ENCODE measurements at regions not wholly inside any gene's neighbourhood (a gene's known extent, or its start where the extent isn't known, plus 50 kb on each side); places are given as distances from the start of the nearest gene placed in this dataset.
"Not testable (repeated sequence)": the region's sequence is repeated elsewhere in the genome, so short reads cannot be mapped to it uniquely, and the experiment has no call there.

DNA sequence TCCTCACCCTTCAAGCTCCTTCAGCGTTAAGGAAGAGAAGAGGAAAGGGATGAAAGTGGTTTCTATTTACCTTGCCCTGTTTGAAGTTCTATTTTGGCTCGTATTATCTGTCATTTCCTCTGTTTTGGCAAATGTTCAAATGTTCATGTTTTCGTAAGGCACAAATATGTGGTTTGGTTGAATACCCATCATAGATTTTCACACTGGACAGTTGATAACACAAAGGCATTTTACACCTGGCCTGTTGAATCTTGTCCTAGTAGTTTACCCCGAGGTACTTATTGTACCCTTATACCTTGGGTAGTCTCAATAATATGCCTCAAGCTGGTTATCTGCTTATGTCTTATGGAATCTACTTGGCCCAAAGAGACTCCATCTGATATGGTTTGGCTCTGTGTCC is 706.9 kb downstream of the METTL15 start:
- Histone ChIP-seq H3K36me3 (ENCODE audit: control insufficient read depth, insufficient read depth, low read length) (no peaks in the 10 kb centered on the region), H3K27ac (ENCODE audit: low read length) (no peak overlapping the region), H3K4me3 (ENCODE audit: low read length) (no peak overlapping the region), H3K9me3 (replicated peaks; ENCODE audit: control insufficient read depth, low read depth, low read length) (no peaks in the 10 kb centered on the region), H3K4me1 (ENCODE audit: control insufficient read depth, insufficient read depth, low read length) (no peaks in the 10 kb centered on the region), H3K27me3 (ENCODE audit: control insufficient read depth, insufficient read depth, low read length) (no peaks in the 10 kb centered on the region)
- DNase-seq: no peak
- WGBS (ENCODE audit: insufficient coverage): no CpG with 5 or more reads among the region's 4 CpGs

DNA sequence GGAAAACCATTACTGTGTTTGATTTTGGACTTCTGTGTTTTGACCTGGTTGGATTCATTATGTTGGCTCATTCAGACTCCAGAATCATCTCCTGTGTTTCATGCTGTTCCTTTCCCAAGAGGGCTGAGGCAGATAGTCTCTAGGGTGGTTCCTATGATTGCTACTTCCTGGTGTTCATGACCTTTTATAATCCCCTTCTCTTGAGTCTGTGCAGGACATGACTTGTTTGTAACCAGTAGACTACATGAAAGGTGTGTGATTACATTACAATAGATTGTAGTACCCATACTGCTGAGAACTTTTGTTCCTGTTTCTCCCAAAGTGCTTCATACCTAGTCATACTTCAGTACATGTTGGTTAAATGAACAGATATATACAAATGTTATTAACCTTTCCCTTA is 700.6 kb downstream of the METTL15 start:
- Histone ChIP-seq H3K27ac (ENCODE audit: low read length) (no peak overlapping the region), H3K9me3 (replicated peaks; ENCODE audit: control insufficient read depth, low read depth, low read length) (no peaks in the 10 kb centered on the region), H3K36me3 (ENCODE audit: control insufficient read depth, insufficient read depth, low read length) (no peaks in the 10 kb centered on the region), H3K4me1 (ENCODE audit: control insufficient read depth, insufficient read depth, low read length) (no peaks in the 10 kb centered on the region), H3K27me3 (ENCODE audit: control insufficient read depth, insufficient read depth, low read length) (no peaks in the 10 kb centered on the region), H3K4me3 (ENCODE audit: low read length) (no peak overlapping the region)
- no peak for DNase-seq

DNA sequence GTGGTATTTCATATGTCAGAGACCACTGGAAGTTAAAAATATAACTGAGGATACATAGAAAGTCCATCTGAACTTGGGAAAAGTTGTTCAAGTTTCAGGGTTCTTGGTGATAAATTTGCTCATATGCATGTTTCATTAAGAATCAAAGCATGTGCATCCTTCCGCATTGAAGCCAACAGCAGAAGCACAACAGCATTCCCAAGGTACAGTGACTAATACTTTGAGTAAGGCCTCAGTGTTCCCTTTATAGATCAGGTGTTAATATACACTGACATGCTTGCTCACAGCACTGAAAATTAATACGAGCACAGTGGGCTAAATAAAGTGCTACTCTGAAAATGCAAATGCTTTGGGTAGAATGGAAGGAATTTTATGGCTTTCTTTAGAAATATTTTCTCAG is 691.1 kb downstream of the METTL15 start:
- no CpG with 5 or more reads among the region's 2 CpGs for WGBS (ENCODE audit: insufficient coverage)

DNA sequence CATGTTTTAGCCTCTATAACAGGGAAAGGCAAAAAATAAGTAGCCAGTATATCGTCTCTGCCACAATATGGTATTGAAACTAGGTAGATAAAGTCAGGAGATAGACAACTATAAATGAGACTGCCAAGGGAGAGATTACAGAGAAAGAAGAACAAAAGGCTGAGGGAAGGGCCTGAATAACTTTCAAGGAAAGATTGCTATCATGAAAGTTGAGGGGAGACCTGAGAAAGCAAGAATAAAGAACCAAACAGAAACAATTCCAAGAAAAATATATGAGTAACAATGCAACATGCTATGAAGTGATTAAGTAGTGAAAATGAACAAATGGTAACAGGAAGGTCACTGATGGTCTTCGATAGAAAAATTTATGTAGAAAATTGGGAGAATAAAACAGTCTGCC is 690.1 kb downstream of the METTL15 start:
- 71% methylated on average over 1 of the region's 2 CpGs for WGBS (ENCODE audit: insufficient coverage)
- Histone ChIP-seq H3K4me1 (ENCODE audit: control insufficient read depth, insufficient read depth, low read length) (no peaks in the 10 kb centered on the region), H3K27ac (ENCODE audit: low read length) (no peak overlapping the region)

More for the DNA sequence above, 691.1 kb downstream of the METTL15 start:
- no peaks in the 10 kb centered on the region for H3K4me1 ChIP-seq (ENCODE audit: control insufficient read depth, insufficient read depth, low read length)
- no peak overlapping the region for H3K4me3 ChIP-seq (ENCODE audit: low read length)
- H3K27ac ChIP-seq (ENCODE audit: low read length): no peak overlapping the region
- no peaks in the 10 kb centered on the region for H3K27me3 ChIP-seq (ENCODE audit: control insufficient read depth, insufficient read depth, low read length)
- DNase-seq: no peak
- H3K9me3 ChIP-seq (replicated peaks; ENCODE audit: control insufficient read depth, low read depth, low read length): no peaks in the 10 kb centered on the region
- no peaks in the 10 kb centered on the region for H3K36me3 ChIP-seq (ENCODE audit: control insufficient read depth, insufficient read depth, low read length)

GRCh38 chr11:28797536-28797935 is 689.3 kb downstream of the METTL15 start:
- Histone ChIP-seq H3K4me1 (ENCODE audit: control insufficient read depth, insufficient read depth, low read length) (no peaks in the 10 kb centered on the region), H3K36me3 (ENCODE audit: control insufficient read depth, insufficient read depth, low read length) (no peaks in the 10 kb centered on the region), H3K27me3 (ENCODE audit: control insufficient read depth, insufficient read depth, low read length) (no peaks in the 10 kb centered on the region), H3K9me3 (replicated peaks; ENCODE audit: control insufficient read depth, low read depth, low read length) (peaks cover 2% of the 10 kb centered on the region), H3K4me3 (ENCODE audit: low read length) (no peak overlapping the region), H3K27ac (ENCODE audit: low read length) (no peak overlapping the region)
- WGBS (ENCODE audit: insufficient coverage): no CpG with 5 or more reads among the region's 3 CpGs
- DNase-seq: no peak

More for the DNA sequence above, 690.1 kb downstream of the METTL15 start:
- Histone ChIP-seq H3K36me3 (ENCODE audit: control insufficient read depth, insufficient read depth, low read length) (no peaks in the 10 kb centered on the region), H3K9me3 (replicated peaks; ENCODE audit: control insufficient read depth, low read depth, low read length) (no peaks in the 10 kb centered on the region), H3K27me3 (ENCODE audit: control insufficient read depth, insufficient read depth, low read length) (no peaks in the 10 kb centered on the region), H3K4me3 (ENCODE audit: low read length) (no peak overlapping the region)
- no peak for DNase-seq

- Histone ChIP-seq H3K4me1 (ENCODE audit: control insufficient read depth, insufficient read depth, low read length) (no peaks in the 10 kb centered on the region), H3K36me3 (ENCODE audit: control insufficient read depth, insufficient read depth, low read length) (no peaks in the 10 kb centered on the region)
Measured at GRCh38 chr11:28794405-28794804, 686.2 kb downstream of the METTL15 start.

GRCh38 chr11:28793282-28793738 is 685.1 kb downstream of the METTL15 start:
- Histone ChIP-seq H3K9me3 (replicated peaks; ENCODE audit: control insufficient read depth, low read depth, low read length) (peaks cover 5% of the 10 kb centered on the region), H3K36me3 (ENCODE audit: control insufficient read depth, insufficient read depth, low read length) (no peaks in the 10 kb centered on the region), H3K4me1 (ENCODE audit: control insufficient read depth, insufficient read depth, low read length) (no peaks in the 10 kb centered on the region), H3K27me3 (ENCODE audit: control insufficient read depth, insufficient read depth, low read length) (no peaks in the 10 kb centered on the region), H3K27ac (ENCODE audit: low read length) (no peak overlapping the region), H3K4me3 (ENCODE audit: low read length) (no peak overlapping the region)
- WGBS (ENCODE audit: insufficient coverage): 85% methylated on average over 5 of the region's 8 CpGs
- DNase-seq: no peak

More at GRCh38 chr11:28794405-28794804, 686.2 kb downstream of the METTL15 start:
- Histone ChIP-seq H3K27me3 (ENCODE audit: control insufficient read depth, insufficient read depth, low read length) (no peaks in the 10 kb centered on the region), H3K9me3 (replicated peaks; ENCODE audit: control insufficient read depth, low read depth, low read length) (peaks cover 5% of the 10 kb centered on the region), H3K4me3 (ENCODE audit: low read length) (no peak overlapping the region), H3K27ac (ENCODE audit: low read length) (no peak overlapping the region)
- no peak for DNase-seq

DNA sequence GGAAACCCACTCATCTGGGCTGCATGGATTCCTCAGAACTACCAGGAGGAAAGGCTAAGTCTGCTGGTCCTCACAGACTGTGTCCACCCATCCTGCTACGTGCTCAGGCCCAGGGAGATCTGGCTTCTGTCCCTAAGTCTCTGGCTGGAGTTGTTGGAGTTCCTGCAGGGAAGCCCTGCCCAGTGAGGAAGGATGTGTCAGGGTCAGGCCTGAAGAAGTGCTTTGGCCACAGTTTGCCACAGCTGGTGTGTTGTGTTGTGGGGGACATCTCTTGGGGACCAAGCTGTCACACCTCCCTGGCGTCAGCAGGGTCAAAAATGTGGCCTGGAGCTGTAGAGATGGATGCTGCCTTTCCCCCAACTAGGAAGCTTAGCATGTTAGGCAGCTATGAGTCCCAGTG is 684.7 kb downstream of the METTL15 start:
- H3K27ac ChIP-seq (ENCODE audit: low read length): no peak overlapping the region

DNA sequence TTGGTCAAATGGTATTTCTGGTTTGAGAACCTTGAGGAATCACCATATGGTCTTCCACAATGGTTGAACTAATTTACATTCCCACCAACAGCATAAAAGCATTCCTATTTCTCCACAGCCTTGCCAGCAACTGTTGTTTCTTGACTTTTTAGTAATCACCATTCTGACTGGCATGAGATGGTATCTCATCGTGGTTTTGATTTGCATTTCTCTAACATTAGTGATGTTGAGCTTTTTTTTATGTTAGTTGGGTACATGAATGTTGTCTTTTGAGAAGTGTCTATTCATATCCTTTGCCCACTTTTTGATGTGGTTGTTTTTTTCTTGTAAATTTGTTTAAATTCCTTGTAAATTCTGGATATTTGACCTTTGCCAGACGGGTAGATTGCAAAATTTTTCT is 679.7 kb downstream of the METTL15 start:
- no CpG with 5 or more reads among the region's 2 CpGs for whole genome bisulfite sequencing (ENCODE audit: insufficient coverage)
- DNase-seq; H3K9me3 ChIP-seq (replicated peaks; ENCODE audit: control insufficient read depth, low read depth, low read length); H3K4me3 ChIP-seq (ENCODE audit: low read length); H3K27me3 ChIP-seq (ENCODE audit: control insufficient read depth, insufficient read depth, low read length); H3K36me3 ChIP-seq (ENCODE audit: control insufficient read depth, insufficient read depth, low read length); H3K4me1 ChIP-seq (ENCODE audit: control insufficient read depth, insufficient read depth, low read length); H3K27ac ChIP-seq (ENCODE audit: low read length): not testable (repeated sequence)

More for the DNA sequence above, 684.7 kb downstream of the METTL15 start:
- Histone ChIP-seq H3K36me3 (ENCODE audit: control insufficient read depth, insufficient read depth, low read length) (no peaks in the 10 kb centered on the region), H3K27me3 (ENCODE audit: control insufficient read depth, insufficient read depth, low read length) (no peaks in the 10 kb centered on the region), H3K9me3 (replicated peaks; ENCODE audit: control insufficient read depth, low read depth, low read length) (peaks cover 5% of the 10 kb centered on the region), H3K4me1 (ENCODE audit: control insufficient read depth, insufficient read depth, low read length) (no peaks in the 10 kb centered on the region), H3K4me3 (ENCODE audit: low read length) (no peak overlapping the region)
- no peak for DNase-seq
- WGBS (ENCODE audit: insufficient coverage): 43% methylated on average over 1 of the region's 2 CpGs

GRCh38 chr11:28777126-28777525 is 668.9 kb downstream of the METTL15 start:
- WGBS (ENCODE audit: insufficient coverage): no CpG with 5 or more reads among the region's 6 CpGs
- H3K9me3 ChIP-seq (replicated peaks; ENCODE audit: control insufficient read depth, low read depth, low read length): peaks cover 5% of the 10 kb centered on the region
- no peaks in the 10 kb centered on the region for H3K4me1 ChIP-seq (ENCODE audit: control insufficient read depth, insufficient read depth, low read length)
- H3K27me3 ChIP-seq (ENCODE audit: control insufficient read depth, insufficient read depth, low read length): no peaks in the 10 kb centered on the region
- no peak overlapping the region for H3K27ac ChIP-seq (ENCODE audit: low read length)
- no peak for DNase-seq
- H3K36me3 ChIP-seq (ENCODE audit: control insufficient read depth, insufficient read depth, low read length): no peaks in the 10 kb centered on the region
- no peak overlapping the region for H3K4me3 ChIP-seq (ENCODE audit: low read length)

DNA sequence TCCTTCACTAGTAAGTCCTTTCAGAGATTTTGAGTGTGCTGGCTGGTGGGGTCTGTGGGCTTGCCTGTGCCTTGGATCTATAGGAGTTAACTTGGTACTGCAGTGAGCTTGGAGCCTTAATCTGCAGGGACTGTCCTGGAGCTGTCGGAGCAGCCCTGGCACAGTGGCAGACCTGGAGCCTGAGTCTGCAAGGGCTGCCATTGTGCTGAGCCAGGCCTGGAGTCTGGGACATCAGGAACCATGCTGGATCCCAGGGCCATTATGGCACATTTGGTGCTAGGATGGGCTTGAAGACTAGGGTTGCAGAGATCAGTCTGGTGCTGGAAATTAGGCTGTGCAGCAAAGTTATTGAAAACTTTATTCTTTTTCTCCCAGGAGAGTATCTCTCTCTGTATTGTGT is 665.4 kb downstream of the METTL15 start:
- WGBS (ENCODE audit: insufficient coverage): 70% methylated on average over 1 of the region's 1 CpG
- Histone ChIP-seq H3K27ac (ENCODE audit: low read length) (no peak overlapping the region), H3K4me1 (ENCODE audit: control insufficient read depth, insufficient read depth, low read length) (no peaks in the 10 kb centered on the region), H3K36me3 (ENCODE audit: control insufficient read depth, insufficient read depth, low read length) (no peaks in the 10 kb centered on the region), H3K4me3 (ENCODE audit: low read length) (no peak overlapping the region), H3K27me3 (ENCODE audit: control insufficient read depth, insufficient read depth, low read length) (no peaks in the 10 kb centered on the region), H3K9me3 (replicated peaks; ENCODE audit: control insufficient read depth, low read depth, low read length) (peaks cover 6% of the 10 kb centered on the region)
- no peak for DNase-seq
